Duodenal mucosa (tissue), 2 donors: ENCODE measurements at regions not wholly inside any gene's neighbourhood (a gene's known extent, or its start where the extent isn't known, plus 50 kb on each side); places are given as distances from the start of the nearest gene placed in this dataset.
"Not testable (repeated sequence)": the region's sequence is repeated elsewhere in the genome, so short reads cannot be mapped to it uniquely, and the experiment has no call there.

Source experiments
- H3K27ac ChIP-seq: one replicate; pipeline ENCODE4 v1.7.0; 2013; ENCODE audit warnings: low read depth, low read length
- H3K27me3 ChIP-seq, 2 donors: one replicate each; pipeline ENCODE4 v1.7.0; 2013; ENCODE audit warnings: low read length in 2 of 2, control low read depth in 1 of 2; ENCODE audit not compliant: insufficient read depth in 2 of 2, control insufficient read depth in 1 of 2
- H3K36me3 ChIP-seq, 2 donors: one replicate each; pipeline ENCODE4 v1.7.0; 2013; ENCODE audit warnings: low read length in 2 of 2, control low read depth in 1 of 2; ENCODE audit not compliant: insufficient read depth in 2 of 2, control insufficient read depth in 1 of 2
- H3K4me1 ChIP-seq, 2 donors: one replicate each; pipeline ENCODE4 v1.7.0; 2013; ENCODE audit warnings: low read length in 2 of 2, control low read depth in 1 of 2; ENCODE audit not compliant: insufficient read depth in 2 of 2, control insufficient read depth in 1 of 2
- H3K4me3 ChIP-seq, 2 donors: one replicate each; pipeline ENCODE4 v1.7.0; 2013; ENCODE audit warnings: low read length in 2 of 2, low read depth in 1 of 2
- H3K9ac ChIP-seq, 2 donors: one replicate each; pipeline ENCODE4 v1.7.0; 2013; ENCODE audit warnings: low read length in 2 of 2, low read depth in 1 of 2
- H3K9me3 ChIP-seq, 2 donors: one replicate each; pipeline ENCODE4 v1.7.0; 2013; ENCODE audit warnings: low read length in 2 of 2, control low read depth in 1 of 2; ENCODE audit not compliant: control insufficient read depth in 1 of 2

GRCh38 chr9:107569174-107569573 is 79.6 kb upstream of the KLF4 start:
- no peak overlapping the region for H3K27ac ChIP-seq
- peaks cover 0 to 15% of the 10 kb centered on the region in 2 donors for H3K4me1 ChIP-seq
- no peaks in the 10 kb centered on the region for H3K36me3 ChIP-seq
- H3K4me3 ChIP-seq = no peak overlapping the region
- no peaks in the 10 kb centered on the region for H3K9me3 ChIP-seq
- H3K9ac ChIP-seq = no peak overlapping the region
- H3K27me3 ChIP-seq = no peaks in the 10 kb centered on the region

- H3K27me3 ChIP-seq, H3K4me3 ChIP-seq, H3K9me3 ChIP-seq, H3K9ac ChIP-seq, H3K27ac ChIP-seq, H3K36me3 ChIP-seq: not testable (repeated sequence)
- H3K4me1 ChIP-seq = peaks cover 0 to 15% of the 10 kb centered on the region in 2 donors
Observed at GRCh38 chr9:107568406-107568805, 78.8 kb upstream of the KLF4 start.

- Histone ChIP-seq H3K4me1 (peaks cover 0 to 15% of the 10 kb centered on the region in 2 donors), H3K9me3 (no peaks in the 10 kb centered on the region), H3K9ac (no peak overlapping the region), H3K27ac (no peak overlapping the region), H3K27me3 (no peaks in the 10 kb centered on the region), H3K36me3 (no peaks in the 10 kb centered on the region), H3K4me3 (no peak overlapping the region)
Observed at GRCh38 chr9:107567462-107567861, 77.9 kb upstream of the KLF4 start.

GRCh38 chr9:107566611-107567061 is 77.1 kb upstream of the KLF4 start:
- no peak overlapping the region for H3K9ac ChIP-seq
- no peaks in the 10 kb centered on the region for H3K27me3 ChIP-seq
- H3K4me1 ChIP-seq = peaks cover 0 to 15% of the 10 kb centered on the region in 2 donors
- H3K9me3 ChIP-seq = no peaks in the 10 kb centered on the region
- H3K4me3 ChIP-seq = no peak overlapping the region
- no peaks in the 10 kb centered on the region for H3K36me3 ChIP-seq
- no peak overlapping the region for H3K27ac ChIP-seq

- Histone ChIP-seq H3K9me3 (no peaks in the 10 kb centered on the region), H3K27me3 (no peaks in the 10 kb centered on the region), H3K4me3 (no peak overlapping the region), H3K36me3 (no peaks in the 10 kb centered on the region), H3K4me1 (no peaks in the 10 kb centered on the region), H3K9ac (no peak overlapping the region), H3K27ac (no peak overlapping the region)
Observed at GRCh38 chr9:107562798-107563197, 73.2 kb upstream of the KLF4 start.

GRCh38 chr9:107559494-107560086 is 70.0 kb upstream of the KLF4 start:
- no peaks in the 10 kb centered on the region for H3K36me3 ChIP-seq
- H3K27me3 ChIP-seq = peaks cover 0 to 4% of the 10 kb centered on the region in 2 donors
- H3K27ac ChIP-seq = no peak overlapping the region
- no peak overlapping the region for H3K9ac ChIP-seq
- no peaks in the 10 kb centered on the region for H3K4me1 ChIP-seq
- no peak overlapping the region for H3K4me3 ChIP-seq
- H3K9me3 ChIP-seq = no peaks in the 10 kb centered on the region

- H3K9ac ChIP-seq = no peak overlapping the region
- no peak overlapping the region for H3K4me3 ChIP-seq
- peaks cover 0 to 4% of the 10 kb centered on the region in 2 donors for H3K27me3 ChIP-seq
- H3K4me1 ChIP-seq = no peaks in the 10 kb centered on the region
- no peak overlapping the region for H3K27ac ChIP-seq
- H3K36me3 ChIP-seq = no peaks in the 10 kb centered on the region
- H3K9me3 ChIP-seq = no peaks in the 10 kb centered on the region
Observed at GRCh38 chr9:107557236-107557990, 67.8 kb upstream of the KLF4 start.

- H3K9me3 ChIP-seq = no peaks in the 10 kb centered on the region
- no peaks in the 10 kb centered on the region for H3K4me1 ChIP-seq
- H3K27me3 ChIP-seq = peaks cover 0 to 4% of the 10 kb centered on the region in 2 donors
- no peak overlapping the region for H3K4me3 ChIP-seq
- no peak overlapping the region for H3K9ac ChIP-seq
- H3K36me3 ChIP-seq = no peaks in the 10 kb centered on the region
- H3K27ac ChIP-seq = no peak overlapping the region
Observed at GRCh38 chr9:107554636-107555035, 65.1 kb upstream of the KLF4 start.

GRCh38 chr9:107548298-107549142 is 59.0 kb upstream of the KLF4 start:
- Histone ChIP-seq H3K27ac (no peak overlapping the region), H3K36me3 (no peaks in the 10 kb centered on the region), H3K27me3 (no peaks in the 10 kb centered on the region), H3K9me3 (no peaks in the 10 kb centered on the region), H3K4me1 (peaks cover 0 to 25% of the 10 kb centered on the region in 2 donors), H3K4me3 (peak overlapping the region; percentile 19 to 40), H3K9ac (no peak overlapping the region)

- no peaks in the 10 kb centered on the region for H3K27me3 ChIP-seq
- H3K4me1 ChIP-seq = peaks cover 0 to 25% of the 10 kb centered on the region in 2 donors
- H3K9ac ChIP-seq = no peak overlapping the region
- no peak overlapping the region for H3K4me3 ChIP-seq
- H3K9me3 ChIP-seq = no peaks in the 10 kb centered on the region
- H3K36me3 ChIP-seq = no peaks in the 10 kb centered on the region
- no peak overlapping the region for H3K27ac ChIP-seq
Observed at GRCh38 chr9:107547772-107548297, 58.3 kb upstream of the KLF4 start.
